ENCODE measurements at regions not wholly inside any gene's neighbourhood (a gene's known extent, or its start where the extent isn't known, plus 50 kb on each side); places are given as distances from the start of the nearest gene placed in this dataset.

DNA sequence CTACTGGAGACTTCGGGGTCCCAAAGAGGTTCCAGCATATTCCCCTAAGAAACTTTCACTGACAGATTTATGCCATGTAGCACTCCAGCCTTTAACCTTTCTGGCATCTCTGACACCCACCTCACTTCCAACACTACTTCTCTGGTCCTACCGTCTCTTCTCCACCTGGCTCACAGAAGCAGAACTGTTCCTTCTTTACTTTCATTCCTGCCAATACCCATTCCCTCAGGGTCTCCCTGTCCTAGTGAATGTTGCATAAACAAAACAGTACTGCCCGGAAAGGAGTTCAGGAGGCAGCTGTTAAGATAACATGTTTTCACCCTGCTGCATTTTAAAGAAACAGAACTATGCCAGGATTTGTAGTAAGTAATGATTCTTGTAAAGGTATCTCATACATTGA lies 136.0 kb upstream of the MIR17HG start:
- Histone ChIP-seq H3K9me3 (no peaks in the 10 kb centered on the region), H3K4me3 (no peak overlapping the region), H3K36me3 (no peaks in the 10 kb centered on the region), H3K27ac (no peak overlapping the region), H3K27me3 (no peaks in the 10 kb centered on the region), H3K4me1 (no peaks in the 10 kb centered on the region)
- DNase-seq: no peak
- TF ChIP-seq POLR2A (IDR thresholded peaks at IDR 0.05): no peak
- TF ChIP-seq, protein P1, sequence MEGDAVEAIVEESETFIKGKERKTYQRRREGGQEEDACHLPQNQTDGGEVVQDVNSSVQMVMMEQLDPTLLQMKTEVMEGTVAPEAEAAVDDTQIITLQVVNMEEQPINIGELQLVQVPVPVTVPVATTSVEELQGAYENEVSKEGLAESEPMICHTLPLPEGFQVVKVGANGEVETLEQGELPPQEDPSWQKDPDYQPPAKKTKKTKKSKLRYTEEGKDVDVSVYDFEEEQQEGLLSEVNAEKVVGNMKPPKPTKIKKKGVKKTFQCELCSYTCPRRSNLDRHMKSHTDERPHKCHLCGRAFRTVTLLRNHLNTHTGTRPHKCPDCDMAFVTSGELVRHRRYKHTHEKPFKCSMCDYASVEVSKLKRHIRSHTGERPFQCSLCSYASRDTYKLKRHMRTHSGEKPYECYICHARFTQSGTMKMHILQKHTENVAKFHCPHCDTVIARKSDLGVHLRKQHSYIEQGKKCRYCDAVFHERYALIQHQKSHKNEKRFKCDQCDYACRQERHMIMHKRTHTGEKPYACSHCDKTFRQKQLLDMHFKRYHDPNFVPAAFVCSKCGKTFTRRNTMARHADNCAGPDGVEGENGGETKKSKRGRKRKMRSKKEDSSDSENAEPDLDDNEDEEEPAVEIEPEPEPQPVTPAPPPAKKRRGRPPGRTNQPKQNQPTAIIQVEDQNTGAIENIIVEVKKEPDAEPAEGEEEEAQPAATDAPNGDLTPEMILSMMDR (IDR thresholded peaks at IDR 0.05): no peak
- intact Hi-C loops (cut with DNase I): no loop called here
- 37 to 49% methylated on average over 3 of the region's 3 CpGs for WGBS, 2 donors

DNA sequence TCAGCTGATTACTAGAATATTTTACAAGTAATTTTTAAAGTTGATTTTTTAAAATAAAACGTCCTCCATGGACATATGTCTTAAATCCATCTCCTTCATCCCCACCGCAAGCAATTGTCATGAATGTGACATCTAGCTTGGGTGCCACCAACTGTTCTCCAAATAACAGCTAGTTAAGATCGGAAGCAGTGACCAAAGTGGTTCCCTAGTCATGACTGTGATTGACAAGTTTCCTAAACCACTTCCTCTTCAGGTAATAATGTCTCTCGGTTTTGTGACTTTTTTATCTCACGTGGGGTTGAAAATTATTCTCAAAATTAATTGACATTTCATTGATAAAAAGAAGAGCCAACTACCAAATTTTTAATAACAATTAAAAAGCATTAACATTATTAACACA lies 135.3 kb upstream of the MIR17HG start:
- no peaks in the 10 kb centered on the region for H3K36me3 ChIP-seq
- no peaks in the 10 kb centered on the region for H3K9me3 ChIP-seq
- no peaks in the 10 kb centered on the region for H3K27me3 ChIP-seq
- intact Hi-C loops (cut with DNase I): no loop called here
- no peak overlapping the region for H3K27ac ChIP-seq
- no peak overlapping the region for H3K4me3 ChIP-seq
- DNase-seq: no peak
- 32 to 38% methylated on average over 5 of the region's 5 CpGs for WGBS, 2 donors
- no peaks in the 10 kb centered on the region for H3K4me1 ChIP-seq
- TF ChIP-seq POLR2A (IDR thresholded peaks at IDR 0.05): no peak
- TF ChIP-seq, protein P1 (IDR thresholded peaks at IDR 0.05): no peak

DNA sequence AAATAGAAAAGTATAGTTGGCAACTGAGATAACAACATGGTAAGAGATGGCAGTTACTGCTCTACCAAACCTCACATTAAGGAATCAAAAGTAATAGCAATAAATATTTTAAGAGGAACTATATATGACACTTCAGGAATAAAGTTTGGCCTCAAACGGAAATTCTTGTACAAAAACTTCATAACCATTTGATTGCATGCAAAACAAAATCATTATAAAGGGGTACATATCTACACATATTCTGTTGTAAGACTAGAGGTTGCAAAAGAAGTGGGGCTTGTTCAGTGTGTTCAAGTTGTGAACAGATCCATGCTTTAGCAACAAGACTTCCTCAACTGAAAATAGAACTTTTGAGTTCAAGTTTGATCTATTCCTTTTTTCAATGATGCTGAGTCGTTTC lies 133.5 kb upstream of the MIR17HG start:
- DNase-seq: no peak
- no peaks in the 10 kb centered on the region for H3K4me1 ChIP-seq
- no peaks in the 10 kb centered on the region for H3K9me3 ChIP-seq
- no peaks in the 10 kb centered on the region for H3K27me3 ChIP-seq
- H3K27ac ChIP-seq: no peak overlapping the region
- intact Hi-C loops (cut with DNase I): no loop called here
- no peaks in the 10 kb centered on the region for H3K36me3 ChIP-seq
- TF ChIP-seq POLR2A (IDR thresholded peaks at IDR 0.05): no peak
- TF ChIP-seq, protein P1 (IDR thresholded peaks at IDR 0.05): no peak
- no peak overlapping the region for H3K4me3 ChIP-seq
- 33 to 44% methylated on average over 2 of the region's 2 CpGs for WGBS, 2 donors

DNA sequence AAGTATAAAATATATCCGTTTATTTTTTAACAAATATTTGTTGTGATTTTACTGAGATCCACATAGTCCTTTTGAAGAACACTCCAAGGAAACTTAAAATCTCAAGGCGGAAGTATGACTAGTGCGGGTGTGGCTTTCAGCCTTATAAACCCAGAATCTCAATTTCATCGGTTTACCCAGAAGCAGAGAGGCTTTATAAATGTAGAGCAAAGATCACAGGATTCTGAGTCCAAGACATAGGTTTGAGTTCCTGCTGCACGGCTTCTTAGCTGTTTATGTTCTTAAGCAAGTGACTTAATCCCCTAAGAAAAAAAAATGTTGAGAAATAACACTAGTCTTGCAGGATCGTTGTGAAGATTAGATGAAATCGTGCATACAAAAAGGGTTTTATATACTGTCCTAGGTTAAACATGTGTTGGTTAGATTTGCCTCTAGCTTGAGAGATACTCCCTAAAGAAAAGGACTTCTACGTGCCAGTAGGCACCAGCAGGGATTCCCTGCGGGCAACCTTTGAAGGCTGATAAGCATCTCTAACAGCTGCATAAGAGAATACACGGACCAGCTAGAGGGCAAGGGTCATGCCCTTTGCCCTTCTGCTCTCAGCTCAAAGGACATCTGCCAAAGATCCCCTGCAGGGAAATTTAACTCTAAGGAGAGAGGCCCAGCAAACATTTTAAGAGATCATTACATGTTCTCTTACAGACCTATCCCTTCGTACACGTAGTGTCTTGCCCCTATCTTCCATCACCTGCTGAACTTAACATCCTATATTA lies 130.4 kb upstream of the MIR17HG start:
- H3K9me3 ChIP-seq: no peaks in the 10 kb centered on the region
- H3K27me3 ChIP-seq: no peaks in the 10 kb centered on the region
- no peak for DNase-seq
- no peaks in the 10 kb centered on the region for H3K36me3 ChIP-seq
- H3K27ac ChIP-seq: no peak overlapping the region
- H3K4me1 ChIP-seq: no peaks in the 10 kb centered on the region
- no peak overlapping the region for H3K4me3 ChIP-seq
- intact Hi-C loops (cut with DNase I): no loop called here
- 42 to 43% methylated on average over 12 of the region's 12 CpGs for WGBS, 2 donors
- TF ChIP-seq POLR2A (IDR thresholded peaks at IDR 0.05): no peak
- TF ChIP-seq, protein P1 (IDR thresholded peaks at IDR 0.05): no peak

DNA sequence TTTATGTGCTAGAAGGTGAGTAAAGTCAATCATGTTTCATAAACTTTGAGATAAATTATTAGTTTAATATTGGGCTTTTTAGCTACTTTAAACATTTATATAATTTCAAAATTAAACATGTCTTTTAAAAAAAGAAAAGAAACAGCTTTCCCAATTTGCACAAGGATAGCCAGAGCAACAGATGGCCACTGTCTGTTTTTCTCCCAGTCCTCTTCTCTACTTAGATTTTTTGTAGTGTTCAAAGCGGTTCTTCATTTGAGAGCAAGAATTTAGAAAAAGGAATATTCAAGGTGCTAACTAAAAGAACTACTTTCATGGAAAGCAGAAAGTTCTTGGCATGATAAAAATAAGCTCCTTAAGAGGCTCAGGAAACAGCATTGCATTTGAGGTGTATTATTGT lies 128.3 kb upstream of the MIR17HG start:
- TF ChIP-seq POLR2A (IDR thresholded peaks at IDR 0.05): no peak
- TF ChIP-seq, protein P1 (IDR thresholded peaks at IDR 0.05): no peak

More for the DNA sequence above, 128.3 kb upstream of the MIR17HG start:
- H3K27me3 ChIP-seq: no peaks in the 10 kb centered on the region
- no peaks in the 10 kb centered on the region for H3K9me3 ChIP-seq
- no peaks in the 10 kb centered on the region for H3K36me3 ChIP-seq
- no peaks in the 10 kb centered on the region for H3K4me1 ChIP-seq
- DNase-seq: no peak
- H3K4me3 ChIP-seq: no peak overlapping the region
- H3K27ac ChIP-seq: no peak overlapping the region
- WGBS, 2 donors: 59 to 82% methylated on average over 1 of the region's 1 CpG
- intact Hi-C loops (cut with DNase I): no loop called here

Data from esophagus squamous epithelium (tissue), 5 donors.